GM12878 (cell line): ENCODE measurements at regions not wholly inside any gene's neighbourhood (a gene's known extent, or its start where the extent isn't known, plus 50 kb on each side); places are given as distances from the start of the nearest gene placed in this dataset.

Source experiments
- BRCA1 ChIP-seq: IDR thresholded peaks from 2 replicates; pipeline ENCODE4 v1.6.1; 2011; ENCODE audit warnings: low read depth, low read length, improper control_type of control experiment
- ELK1 ChIP-seq: IDR thresholded peaks from 2 replicates; pipeline ENCODE4 v1.6.1; 2012; ENCODE audit warnings: low read depth, low read length, improper control_type of control experiment
- IRF4 ChIP-seq: IDR thresholded peaks from 2 replicates; pipeline ENCODE4 v1.6.1; 2011; ENCODE audit warnings: low read depth, low read length
- MTA3 ChIP-seq: IDR thresholded peaks from 2 replicates; pipeline ENCODE4 v1.6.1; 2012; ENCODE audit warnings: low read length, inconsistent platforms, borderline replicate concordance
- POLR2A ChIP-seq: IDR thresholded peaks from 2 replicates; pipeline ENCODE4 v1.6.1; 2011; ENCODE audit warnings: low read depth, mild to moderate bottlenecking, low read length
- RAD21 ChIP-seq: IDR thresholded peaks from 2 replicates; pipeline ENCODE4 v1.6.1; 2011; ENCODE audit warnings: mild to moderate bottlenecking, low read depth, low read length, moderate library complexity; ENCODE audit not compliant: insufficient read depth
- SIN3A ChIP-seq: IDR thresholded peaks from 2 replicates; pipeline ENCODE4 v1.6.1; 2012; ENCODE audit warnings: low read depth, low read length, improper control_type of control experiment
- SUZ12 ChIP-seq: fragments of 200-600 bp; sonication (generic); IDR thresholded peaks from one replicate; pipeline ENCODE4 v1.6.1; 2018; ENCODE audit warnings: antibody characterized with exemption, mild to moderate bottlenecking; ENCODE audit not compliant: unreplicated experiment
- TCF12 ChIP-seq: IDR thresholded peaks from 2 replicates; pipeline ENCODE4 v1.6.1; 2011; ENCODE audit warnings: low read depth, mild to moderate bottlenecking, low read length
- YY1 ChIP-seq: IDR thresholded peaks from 2 replicates; pipeline ENCODE4 v1.6.1; 2011; ENCODE audit warnings: low read depth, mild to moderate bottlenecking, low read length
- ZNF274 ChIP-seq: IDR thresholded peaks from one replicate; pipeline ENCODE4 v1.8.0; 2011; ENCODE audit not compliant: insufficient read length, insufficient read depth
- TF ChIP-seq, protein P1 (sequence below), 3 experiments: IDR thresholded peaks in 2 of 3; conservative IDR thresholded peaks in 1 of 3; 2 replicates each; pipeline ENCODE4 v1.5.1; 2011; ENCODE audit warnings: low read depth in 3 of 3, low read length in 3 of 3, mild to moderate bottlenecking in 3 of 3, control low read depth in 2 of 3, moderate library complexity in 2 of 3, inconsistent platforms in 1 of 3, mixed read lengths in 1 of 3; ENCODE audit not compliant: control insufficient read depth in 2 of 3, insufficient read depth in 1 of 3; ENCODE audit errors: extremely low read depth in 1 of 3

DNA sequence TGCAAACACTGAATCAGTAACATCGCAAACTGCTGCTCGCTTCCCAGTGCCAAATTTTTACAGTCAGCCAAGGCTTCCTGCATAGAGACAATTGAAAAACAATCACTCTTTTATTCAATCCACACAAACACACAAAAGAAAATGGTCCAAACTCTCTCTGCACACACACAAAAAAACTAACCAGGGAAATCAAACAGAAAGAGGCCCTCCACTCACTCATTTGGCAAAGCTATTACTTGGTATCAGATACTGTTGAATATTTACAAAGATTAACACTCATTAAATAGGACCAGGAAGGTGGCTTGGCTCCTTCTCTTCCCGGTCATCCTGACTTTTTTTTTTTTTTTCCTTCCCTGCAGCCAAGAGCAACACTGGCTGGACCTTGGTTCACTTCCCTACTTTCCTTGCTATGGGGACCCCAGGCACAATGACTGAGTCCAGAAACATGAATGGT, 62.4 kb upstream of the SPATA12 start:
- TF ChIP-seq SUZ12 (no peak), TCF12 (no peak), ELK1 (no peak), YY1 (no peak), IRF4 (no peak), RAD21 (no peak), MTA3 (no peak), ZNF274 (no peak), POLR2A (no peak), SIN3A (no peak), BRCA1 (no peak)
- TF ChIP-seq, protein P1, sequence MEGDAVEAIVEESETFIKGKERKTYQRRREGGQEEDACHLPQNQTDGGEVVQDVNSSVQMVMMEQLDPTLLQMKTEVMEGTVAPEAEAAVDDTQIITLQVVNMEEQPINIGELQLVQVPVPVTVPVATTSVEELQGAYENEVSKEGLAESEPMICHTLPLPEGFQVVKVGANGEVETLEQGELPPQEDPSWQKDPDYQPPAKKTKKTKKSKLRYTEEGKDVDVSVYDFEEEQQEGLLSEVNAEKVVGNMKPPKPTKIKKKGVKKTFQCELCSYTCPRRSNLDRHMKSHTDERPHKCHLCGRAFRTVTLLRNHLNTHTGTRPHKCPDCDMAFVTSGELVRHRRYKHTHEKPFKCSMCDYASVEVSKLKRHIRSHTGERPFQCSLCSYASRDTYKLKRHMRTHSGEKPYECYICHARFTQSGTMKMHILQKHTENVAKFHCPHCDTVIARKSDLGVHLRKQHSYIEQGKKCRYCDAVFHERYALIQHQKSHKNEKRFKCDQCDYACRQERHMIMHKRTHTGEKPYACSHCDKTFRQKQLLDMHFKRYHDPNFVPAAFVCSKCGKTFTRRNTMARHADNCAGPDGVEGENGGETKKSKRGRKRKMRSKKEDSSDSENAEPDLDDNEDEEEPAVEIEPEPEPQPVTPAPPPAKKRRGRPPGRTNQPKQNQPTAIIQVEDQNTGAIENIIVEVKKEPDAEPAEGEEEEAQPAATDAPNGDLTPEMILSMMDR (IDR thresholded peaks at IDR 0.05 in 2 of 3, conservative IDR thresholded peaks at IDR 0.05 in 1 of 3; ENCODE audit: control insufficient read depth in 2 of 3, extremely low read depth in 1 of 3, insufficient read depth in 1 of 3, low read depth in 3 of 3, low read length in 3 of 3) = no peak
